ENCODE measurements at regions not wholly inside any gene's neighbourhood (a gene's known extent, or its start where the extent isn't known, plus 50 kb on each side); places are given as distances from the start of the nearest gene placed in this dataset.
"Not testable (repeated sequence)": the region's sequence is repeated elsewhere in the genome, so short reads cannot be mapped to it uniquely, and the experiment has no call there.

GRCh38 chr21:35727830-35728229, 332.5 kb downstream of the SETD4 start:
- H3K36me3 ChIP-seq (ENCODE audit: control insufficient read depth, insufficient read depth, low read length): no peaks in the 10 kb centered on the region
- H3K9me3 ChIP-seq (ENCODE audit: control insufficient read depth, insufficient read depth, low read length): no peaks in the 10 kb centered on the region
- no peak overlapping the region for H3K27ac ChIP-seq (ENCODE audit: low read length)
- no peak for DNase-seq (ENCODE audit: low read depth, low spot score)
- H3K4me1 ChIP-seq (ENCODE audit: control insufficient read depth, insufficient read depth, low read length): no peaks in the 10 kb centered on the region
- 0 out of 2 replicates have a peak, but pooled peaks cover 1% of the 10 kb centered on the region for H3K27me3 ChIP-seq (ENCODE audit: control insufficient read depth, insufficient read depth, low read length)
- no peak overlapping the region for H3K4me3 ChIP-seq (ENCODE audit: low read length)
- no CpG with 5 or more reads among the region's 2 CpGs for WGBS (ENCODE audit: insufficient coverage, insufficient read length)

DNA sequence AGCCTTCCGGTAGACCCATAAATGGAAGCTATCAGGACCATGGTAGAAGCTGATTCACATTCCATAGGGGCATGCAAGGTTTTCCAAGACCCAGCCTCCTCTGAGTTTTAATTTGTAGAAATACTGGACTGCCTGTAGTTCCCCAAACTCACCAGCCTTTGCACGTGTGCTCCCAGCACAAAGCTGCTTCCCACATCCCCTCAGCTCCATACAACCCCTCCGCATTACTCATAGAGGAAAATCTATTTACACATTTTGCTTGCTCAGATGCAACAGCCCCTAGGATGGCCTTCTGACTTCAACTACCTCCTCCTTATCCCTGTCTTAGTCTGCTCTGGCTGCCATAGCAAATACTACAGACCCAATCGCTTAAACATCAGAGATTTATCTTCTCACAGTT, 336.2 kb downstream of the SETD4 start:
- Histone ChIP-seq H3K4me3 (ENCODE audit: low read length) (no peak overlapping the region), H3K27ac (ENCODE audit: low read length) (no peak overlapping the region), H3K27me3 (ENCODE audit: control insufficient read depth, insufficient read depth, low read length) (no peaks in the 10 kb centered on the region), H3K9me3 (ENCODE audit: control insufficient read depth, insufficient read depth, low read length) (no peaks in the 10 kb centered on the region), H3K4me1 (ENCODE audit: control insufficient read depth, insufficient read depth, low read length) (no peaks in the 10 kb centered on the region), H3K36me3 (ENCODE audit: control insufficient read depth, insufficient read depth, low read length) (no peaks in the 10 kb centered on the region)
- WGBS (ENCODE audit: insufficient coverage, insufficient read length): no CpG with 5 or more reads among the region's 4 CpGs
- no peak for DNase-seq (ENCODE audit: low read depth, low spot score)

- H3K4me1 ChIP-seq (ENCODE audit: control insufficient read depth, insufficient read depth, low read length): no peaks in the 10 kb centered on the region
These were observed 338.6 kb downstream of the SETD4 start for GRCh38 chr21:35721701-35722100.

DNA sequence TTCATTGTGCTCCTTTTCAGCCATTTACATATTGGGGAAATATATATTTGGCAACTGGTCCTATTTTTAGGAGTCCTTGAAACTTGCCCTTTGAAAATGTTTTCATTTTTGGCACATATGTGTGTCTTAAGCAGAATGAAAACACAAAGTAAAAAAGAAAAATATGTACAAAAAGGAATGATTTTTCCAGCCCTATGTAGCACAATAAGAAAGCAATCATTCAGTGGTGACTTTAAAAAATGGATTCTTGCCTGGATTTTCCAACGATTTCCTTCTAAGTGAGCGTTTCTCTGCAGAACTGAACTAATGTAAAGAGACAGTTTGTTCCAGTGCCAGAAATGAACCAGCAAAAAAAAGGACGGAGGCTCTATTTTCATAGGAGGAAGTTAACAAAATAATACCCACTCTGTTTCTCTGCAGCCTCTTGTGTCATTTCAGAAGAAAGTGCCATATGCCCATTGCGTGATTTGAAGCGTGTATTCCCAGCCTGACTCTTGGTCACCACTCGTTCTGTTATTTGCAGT, 340.1 kb downstream of the SETD4 start:
- DNase-seq (ENCODE audit: low read depth, low spot score): no peak
- WGBS (ENCODE audit: insufficient coverage, insufficient read length): no CpG with 5 or more reads among the region's 6 CpGs
- no peaks in the 10 kb centered on the region; the same call in 1 of the 2 replicates for H3K27me3 ChIP-seq (ENCODE audit: control insufficient read depth, insufficient read depth, low read length)
- no peaks in the 10 kb centered on the region for H3K9me3 ChIP-seq (ENCODE audit: control insufficient read depth, insufficient read depth, low read length)
- H3K27ac ChIP-seq (ENCODE audit: low read length): no peak overlapping the region
- H3K36me3 ChIP-seq (ENCODE audit: control insufficient read depth, insufficient read depth, low read length): no peaks in the 10 kb centered on the region
- H3K4me3 ChIP-seq (ENCODE audit: low read length): no peak overlapping the region
- no peaks in the 10 kb centered on the region for H3K4me1 ChIP-seq (ENCODE audit: control insufficient read depth, insufficient read depth, low read length)

More at GRCh38 chr21:35721701-35722100, 338.6 kb downstream of the SETD4 start:
- Histone ChIP-seq H3K27ac (ENCODE audit: low read length) (no peak overlapping the region), H3K36me3 (ENCODE audit: control insufficient read depth, insufficient read depth, low read length) (no peaks in the 10 kb centered on the region), H3K27me3 (ENCODE audit: control insufficient read depth, insufficient read depth, low read length) (no peaks in the 10 kb centered on the region), H3K9me3 (ENCODE audit: control insufficient read depth, insufficient read depth, low read length) (no peaks in the 10 kb centered on the region), H3K4me3 (ENCODE audit: low read length) (no peak overlapping the region)
- WGBS (ENCODE audit: insufficient coverage, insufficient read length): no CpG with 5 or more reads among the region's 4 CpGs
- no peak for DNase-seq (ENCODE audit: low read depth, low spot score)

DNA sequence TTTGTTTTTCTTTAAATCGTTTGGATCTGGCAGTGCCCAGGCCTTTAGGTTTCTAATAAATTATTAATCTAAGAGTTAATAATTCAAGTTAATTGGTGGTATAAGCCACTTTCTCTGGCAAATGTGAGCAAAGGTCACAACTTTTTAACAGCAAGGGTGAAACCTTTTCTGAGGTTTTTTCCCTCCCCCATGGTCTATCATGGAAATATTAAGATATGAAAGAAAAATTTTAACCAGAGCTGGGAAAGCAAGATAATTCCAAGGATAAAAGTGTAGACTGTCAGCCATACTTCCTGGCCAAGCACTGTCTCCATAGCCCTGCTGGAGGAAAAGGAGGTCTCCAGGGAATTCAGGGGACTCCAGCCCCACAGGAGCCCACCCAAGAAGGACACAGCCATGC, 341.2 kb downstream of the SETD4 start:
- no CpG with 5 or more reads among the region's 1 CpG for WGBS (ENCODE audit: insufficient coverage, insufficient read length)

GRCh38 chr21:35716876-35717565, 343.3 kb downstream of the SETD4 start:
- Histone ChIP-seq H3K4me1 (ENCODE audit: control insufficient read depth, insufficient read depth, low read length) (no peaks in the 10 kb centered on the region), H3K27me3 (ENCODE audit: control insufficient read depth, insufficient read depth, low read length) (peaks cover 1% of the 10 kb centered on the region; the same call in 1 of the 2 replicates), H3K9me3 (ENCODE audit: control insufficient read depth, insufficient read depth, low read length) (no peaks in the 10 kb centered on the region), H3K4me3 (ENCODE audit: low read length) (no peak overlapping the region), H3K27ac (ENCODE audit: low read length) (no peak overlapping the region), H3K36me3 (ENCODE audit: control insufficient read depth, insufficient read depth, low read length) (no peaks in the 10 kb centered on the region)
- no peak for DNase-seq (ENCODE audit: low read depth, low spot score)
- WGBS (ENCODE audit: insufficient coverage, insufficient read length): no CpG with 5 or more reads among the region's 2 CpGs

More for the DNA sequence above, 341.2 kb downstream of the SETD4 start:
- no peak overlapping the region for H3K27ac ChIP-seq (ENCODE audit: low read length)
- H3K9me3 ChIP-seq (ENCODE audit: control insufficient read depth, insufficient read depth, low read length): no peaks in the 10 kb centered on the region
- DNase-seq (ENCODE audit: low read depth, low spot score): no peak
- no peaks in the 10 kb centered on the region for H3K4me1 ChIP-seq (ENCODE audit: control insufficient read depth, insufficient read depth, low read length)
- H3K4me3 ChIP-seq (ENCODE audit: low read length): no peak overlapping the region
- no peaks in the 10 kb centered on the region for H3K36me3 ChIP-seq (ENCODE audit: control insufficient read depth, insufficient read depth, low read length)
- peaks cover 1% of the 10 kb centered on the region; the same call in 1 of the 2 replicates for H3K27me3 ChIP-seq (ENCODE audit: control insufficient read depth, insufficient read depth, low read length)

DNA sequence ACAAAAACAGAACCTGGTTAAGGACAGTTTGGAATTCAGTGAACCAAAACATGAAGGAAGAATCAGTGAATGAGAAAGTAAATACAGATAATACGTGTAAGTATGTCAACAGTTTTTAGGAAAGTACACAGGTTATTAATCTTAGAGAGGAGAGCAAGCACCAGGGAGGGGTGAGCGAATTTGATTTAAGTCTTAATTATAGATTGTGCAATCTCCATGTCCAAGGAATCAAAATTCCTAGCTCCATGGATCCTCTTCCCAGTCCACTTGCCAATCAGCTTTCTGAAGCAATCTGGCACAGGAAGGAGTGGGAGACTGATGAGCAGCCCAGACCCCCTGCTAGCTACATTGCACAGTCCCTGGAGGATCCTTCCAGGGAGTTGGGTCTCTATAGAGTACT, 346.4 kb downstream of the SETD4 start:
- no peak overlapping the region for H3K27ac ChIP-seq (ENCODE audit: low read length)
- WGBS (ENCODE audit: insufficient coverage, insufficient read length): no CpG with 5 or more reads among the region's 2 CpGs
- DNase-seq (ENCODE audit: low read depth, low spot score): no peak
- H3K9me3 ChIP-seq (ENCODE audit: control insufficient read depth, insufficient read depth, low read length): no peaks in the 10 kb centered on the region; the same call in 1 of the 2 replicates
- H3K4me1 ChIP-seq (ENCODE audit: control insufficient read depth, insufficient read depth, low read length): no peaks in the 10 kb centered on the region
- H3K36me3 ChIP-seq (ENCODE audit: control insufficient read depth, insufficient read depth, low read length): no peaks in the 10 kb centered on the region
- H3K27me3 ChIP-seq (ENCODE audit: control insufficient read depth, insufficient read depth, low read length): peaks cover 1% of the 10 kb centered on the region; the same call in 1 of the 2 replicates
- H3K4me3 ChIP-seq (ENCODE audit: low read length): no peak overlapping the region

DNA sequence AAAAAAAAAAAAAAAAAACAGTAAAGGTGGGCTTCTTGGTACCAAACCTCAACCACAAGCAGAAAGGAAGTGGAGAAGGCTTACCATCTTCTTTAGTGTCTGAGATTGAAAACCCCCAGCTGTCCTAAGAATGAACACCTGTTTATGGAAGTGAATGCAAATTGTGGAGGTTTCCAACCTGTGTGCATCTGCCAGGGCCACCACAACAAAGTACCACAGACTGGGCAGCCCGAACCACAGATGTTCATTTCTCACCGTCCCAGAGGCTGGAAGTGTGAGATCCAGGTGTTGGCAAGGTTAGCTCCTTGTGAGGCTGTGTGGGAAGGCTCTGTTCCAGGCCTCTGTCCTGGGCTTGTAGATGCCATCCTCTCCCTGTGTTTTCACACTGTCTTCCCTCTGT, 348.7 kb downstream of the SETD4 start:
- no peak overlapping the region for H3K4me3 ChIP-seq (ENCODE audit: low read length)
- H3K27ac ChIP-seq (ENCODE audit: low read length): no peak overlapping the region
- WGBS (ENCODE audit: insufficient coverage, insufficient read length): no CpG with 5 or more reads among the region's 2 CpGs
- peaks cover 1% of the 10 kb centered on the region; the same call in 1 of the 2 replicates for H3K27me3 ChIP-seq (ENCODE audit: control insufficient read depth, insufficient read depth, low read length)
- no peaks in the 10 kb centered on the region; the same call in 1 of the 2 replicates for H3K9me3 ChIP-seq (ENCODE audit: control insufficient read depth, insufficient read depth, low read length)
- no peaks in the 10 kb centered on the region for H3K4me1 ChIP-seq (ENCODE audit: control insufficient read depth, insufficient read depth, low read length)
- no peaks in the 10 kb centered on the region for H3K36me3 ChIP-seq (ENCODE audit: control insufficient read depth, insufficient read depth, low read length)
- DNase-seq (ENCODE audit: low read depth, low spot score): no peak

DNA sequence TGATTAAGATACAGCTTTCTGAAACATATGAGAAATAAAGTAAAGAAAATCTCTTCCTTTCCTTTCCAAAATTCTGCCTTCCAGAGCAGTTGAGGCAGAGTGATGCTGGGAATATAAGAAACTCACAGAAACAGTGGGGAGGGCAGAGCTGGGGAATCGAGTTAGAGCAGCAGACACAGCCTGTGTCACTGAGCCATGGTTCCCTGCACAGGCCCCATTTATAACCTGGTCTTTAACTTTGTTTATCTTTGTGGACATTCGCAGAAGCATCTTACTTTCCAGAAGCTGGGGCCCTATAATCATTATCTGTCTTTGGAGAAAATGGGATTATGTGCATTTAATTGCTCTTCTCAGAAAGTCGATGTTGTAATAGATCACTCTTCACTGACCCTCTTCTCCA, 349.1 kb downstream of the SETD4 start:
- Histone ChIP-seq H3K9me3 (ENCODE audit: control insufficient read depth, insufficient read depth, low read length) (no peaks in the 10 kb centered on the region; the same call in 1 of the 2 replicates), H3K4me3 (ENCODE audit: low read length) (no peak overlapping the region), H3K27ac (ENCODE audit: low read length) (no peak overlapping the region), H3K27me3 (ENCODE audit: control insufficient read depth, insufficient read depth, low read length) (peaks cover 1% of the 10 kb centered on the region; the same call in 1 of the 2 replicates), H3K4me1 (ENCODE audit: control insufficient read depth, insufficient read depth, low read length) (no peaks in the 10 kb centered on the region), H3K36me3 (ENCODE audit: control insufficient read depth, insufficient read depth, low read length) (no peaks in the 10 kb centered on the region)
- no CpG with 5 or more reads among the region's 3 CpGs for WGBS (ENCODE audit: insufficient coverage, insufficient read length)
- no peak for DNase-seq (ENCODE audit: low read depth, low spot score)

DNA sequence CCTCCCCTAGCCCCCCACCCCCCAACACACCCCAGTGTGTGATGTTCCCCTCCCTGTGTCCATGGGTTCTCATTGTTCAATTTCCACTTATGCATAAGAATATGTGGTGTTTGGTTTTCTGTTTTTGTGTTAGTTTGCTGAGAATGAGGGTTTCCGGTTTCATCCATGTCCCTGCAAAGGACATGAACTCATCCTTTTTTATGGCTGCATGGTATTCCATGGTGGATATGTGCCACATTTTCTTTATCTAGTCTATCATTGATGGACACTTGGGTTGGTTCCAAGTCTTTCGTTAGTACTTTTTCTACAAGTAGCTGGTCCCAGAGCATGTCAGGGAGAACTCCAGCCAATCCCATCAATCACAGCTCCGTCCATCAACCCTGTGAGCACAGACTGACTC, 350.3 kb downstream of the SETD4 start:
- H3K9me3 ChIP-seq (ENCODE audit: control insufficient read depth, insufficient read depth, low read length); H3K4me3 ChIP-seq (ENCODE audit: low read length); H3K27ac ChIP-seq (ENCODE audit: low read length); H3K27me3 ChIP-seq (ENCODE audit: control insufficient read depth, insufficient read depth, low read length); H3K36me3 ChIP-seq (ENCODE audit: control insufficient read depth, insufficient read depth, low read length); DNase-seq (ENCODE audit: low read depth, low spot score); H3K4me1 ChIP-seq (ENCODE audit: control insufficient read depth, insufficient read depth, low read length): not testable (repeated sequence)
- no CpG with 5 or more reads among the region's 3 CpGs for WGBS (ENCODE audit: insufficient coverage, insufficient read length)

- Histone ChIP-seq H3K4me3 (ENCODE audit: low read length) (no peak overlapping the region), H3K4me1 (ENCODE audit: control insufficient read depth, insufficient read depth, low read length) (no peaks in the 10 kb centered on the region), H3K9me3 (ENCODE audit: control insufficient read depth, insufficient read depth, low read length) (no peaks in the 10 kb centered on the region), H3K27me3 (ENCODE audit: control insufficient read depth, insufficient read depth, low read length) (no peaks in the 10 kb centered on the region), H3K27ac (ENCODE audit: low read length) (no peak overlapping the region), H3K36me3 (ENCODE audit: control insufficient read depth, insufficient read depth, low read length) (no peaks in the 10 kb centered on the region)
- no CpG with 5 or more reads among the region's 1 CpG for WGBS (ENCODE audit: insufficient coverage, insufficient read length)
- DNase-seq (ENCODE audit: low read depth, low spot score): no peak
These were observed 354.4 kb downstream of the SETD4 start for GRCh38 chr21:35705888-35706287.

All from iPS DF 6.9 (cell line).